ENCODE measurements at regions not wholly inside any gene's neighbourhood (a gene's known extent, or its start where the extent isn't known, plus 50 kb on each side); places are given as distances from the start of the nearest gene placed in this dataset.
A peak's percentile ranks its signal among the peaks of the same experiment; 100 is the strongest.

DNA sequence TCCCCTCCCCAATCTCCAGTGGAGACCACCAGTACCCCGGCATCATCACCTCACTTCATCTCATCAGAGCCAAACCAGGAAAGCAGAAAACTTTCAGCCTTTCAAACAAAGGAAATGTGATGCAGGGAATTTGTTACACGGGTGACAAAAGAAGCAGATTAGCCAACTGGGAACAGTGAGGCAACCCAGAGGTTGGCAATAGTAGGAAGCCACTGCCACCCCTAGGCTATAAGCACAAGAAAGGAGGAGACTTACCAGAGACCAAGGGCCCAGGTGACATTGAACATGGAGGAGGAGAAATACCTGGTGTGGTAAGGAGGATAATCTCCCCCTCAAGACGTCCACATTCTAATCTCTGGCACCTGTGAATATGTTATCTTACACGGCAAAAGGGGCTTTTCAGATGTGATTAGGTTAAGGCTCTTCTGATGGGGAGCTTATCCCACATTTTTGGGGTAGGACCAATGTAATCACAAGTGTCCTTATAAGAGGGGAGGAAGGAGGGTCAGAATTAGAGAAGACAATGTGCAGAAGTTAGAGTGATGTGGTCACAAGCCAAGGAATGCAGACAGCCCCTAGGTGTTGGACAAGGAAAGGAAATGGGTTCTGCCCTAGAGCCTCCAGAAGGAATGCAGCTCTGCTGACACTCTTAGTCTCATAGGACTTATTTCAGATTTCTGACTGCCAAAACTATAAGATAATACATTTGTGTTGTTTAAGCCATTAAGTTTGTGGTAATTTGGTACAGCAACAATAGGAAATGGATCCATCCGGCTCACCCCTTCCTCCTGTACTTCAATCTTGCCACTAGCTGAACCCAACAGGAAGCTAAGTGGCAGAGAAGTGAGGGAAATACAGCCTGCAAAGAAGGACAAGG lies 83.6 kb upstream of the VAV3 start:
- TF ChIP-seq, protein P1, sequence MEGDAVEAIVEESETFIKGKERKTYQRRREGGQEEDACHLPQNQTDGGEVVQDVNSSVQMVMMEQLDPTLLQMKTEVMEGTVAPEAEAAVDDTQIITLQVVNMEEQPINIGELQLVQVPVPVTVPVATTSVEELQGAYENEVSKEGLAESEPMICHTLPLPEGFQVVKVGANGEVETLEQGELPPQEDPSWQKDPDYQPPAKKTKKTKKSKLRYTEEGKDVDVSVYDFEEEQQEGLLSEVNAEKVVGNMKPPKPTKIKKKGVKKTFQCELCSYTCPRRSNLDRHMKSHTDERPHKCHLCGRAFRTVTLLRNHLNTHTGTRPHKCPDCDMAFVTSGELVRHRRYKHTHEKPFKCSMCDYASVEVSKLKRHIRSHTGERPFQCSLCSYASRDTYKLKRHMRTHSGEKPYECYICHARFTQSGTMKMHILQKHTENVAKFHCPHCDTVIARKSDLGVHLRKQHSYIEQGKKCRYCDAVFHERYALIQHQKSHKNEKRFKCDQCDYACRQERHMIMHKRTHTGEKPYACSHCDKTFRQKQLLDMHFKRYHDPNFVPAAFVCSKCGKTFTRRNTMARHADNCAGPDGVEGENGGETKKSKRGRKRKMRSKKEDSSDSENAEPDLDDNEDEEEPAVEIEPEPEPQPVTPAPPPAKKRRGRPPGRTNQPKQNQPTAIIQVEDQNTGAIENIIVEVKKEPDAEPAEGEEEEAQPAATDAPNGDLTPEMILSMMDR (IDR thresholded peaks at IDR 0.05; ENCODE audit: insufficient read depth in 1 of 2, low read depth in 1 of 2, low read length in 1 of 2, severe bottlenecking in 1 of 2, unreplicated experiment in 1 of 2) = no peak
- Histone ChIP-seq H3K9me3 (no peaks in the 10 kb centered on the region), H3K4me3 (ENCODE audit: low read depth, low read length) (no peak overlapping the region), H3K36me3 (ENCODE audit: control insufficient read depth, insufficient read depth, low read length) (no peaks in the 10 kb centered on the region), H3K4me1 (peaks cover 33% of the 10 kb centered on the region), H3K27me3 (replicated peaks; ENCODE audit: control insufficient read depth, insufficient read depth, low read length) (no peaks in the 10 kb centered on the region)
- ChIA-PET CTCF (no interaction called here), POLR2A (no interaction called here)
- Mint-ChIP-seq H3K27ac (ENCODE audit: unreplicated experiment) (no peak overlapping the region), H3K9me3 (ENCODE audit: unreplicated experiment) (no peaks in the 10 kb centered on the region), H3K4me3 (ENCODE audit: unreplicated experiment) (no peak overlapping the region), H3K27me3 (ENCODE audit: insufficient read depth, unreplicated experiment) (no peaks in the 10 kb centered on the region), H3K4me1 (ENCODE audit: low read depth, unreplicated experiment) (peaks cover 30% of the 10 kb centered on the region), H3K36me3 (ENCODE audit: insufficient read depth, unreplicated experiment) (no peaks in the 10 kb centered on the region)
- intact Hi-C loops (cut with micrococcal nuclease; ENCODE audit: unreplicated experiment) = no loop called here
- DNase-seq = no peak
- BruUV-seq (replicated peaks) = no TSS peak

DNA sequence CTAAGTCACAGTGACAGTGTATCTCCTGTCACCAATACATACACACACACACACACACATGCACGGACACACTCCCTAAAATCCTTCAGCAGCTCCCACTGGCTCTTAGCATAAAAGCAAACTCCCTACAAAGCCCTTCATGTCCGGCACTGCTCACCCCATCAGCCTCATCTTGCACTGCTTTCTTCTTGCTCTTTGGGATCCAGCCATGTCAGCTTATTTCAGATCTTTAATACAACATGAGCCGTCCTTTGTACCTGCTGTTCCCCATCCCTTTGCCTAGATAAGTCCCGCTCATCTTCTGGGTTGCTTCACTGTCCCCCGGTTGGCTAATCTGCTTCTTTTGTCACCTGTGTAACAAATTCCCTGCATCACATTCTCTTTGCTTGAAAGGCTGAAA lies 82.1 kb upstream of the VAV3 start:
- no peaks in the 10 kb centered on the region for H3K9me3 ChIP-seq
- Mint-ChIP-seq H3K27ac (ENCODE audit: unreplicated experiment) (peak overlapping the region; percentile 56), H3K4me1 (ENCODE audit: low read depth, unreplicated experiment) (peaks cover 30% of the 10 kb centered on the region), H3K27me3 (ENCODE audit: insufficient read depth, unreplicated experiment) (no peaks in the 10 kb centered on the region), H3K9me3 (ENCODE audit: unreplicated experiment) (no peaks in the 10 kb centered on the region), H3K4me3 (ENCODE audit: unreplicated experiment) (no peak overlapping the region), H3K36me3 (ENCODE audit: insufficient read depth, unreplicated experiment) (no peaks in the 10 kb centered on the region)
- intact Hi-C loops (cut with micrococcal nuclease; ENCODE audit: unreplicated experiment) = no loop called here
- TF ChIP-seq, protein P1 (IDR thresholded peaks at IDR 0.05; ENCODE audit: insufficient read depth in 1 of 2, low read depth in 1 of 2, low read length in 1 of 2, severe bottlenecking in 1 of 2, unreplicated experiment in 1 of 2) = no peak
- no peak overlapping the region for H3K4me3 ChIP-seq (ENCODE audit: low read depth, low read length)
- no TSS peak for BruUV-seq (replicated peaks)
- ChIA-PET CTCF (no interaction called here), POLR2A (no interaction called here)
- no peak for DNase-seq
- H3K36me3 ChIP-seq (ENCODE audit: control insufficient read depth, insufficient read depth, low read length) = no peaks in the 10 kb centered on the region
- H3K4me1 ChIP-seq = peaks cover 25% of the 10 kb centered on the region
- H3K27me3 ChIP-seq (replicated peaks; ENCODE audit: control insufficient read depth, insufficient read depth, low read length) = no peaks in the 10 kb centered on the region

DNA sequence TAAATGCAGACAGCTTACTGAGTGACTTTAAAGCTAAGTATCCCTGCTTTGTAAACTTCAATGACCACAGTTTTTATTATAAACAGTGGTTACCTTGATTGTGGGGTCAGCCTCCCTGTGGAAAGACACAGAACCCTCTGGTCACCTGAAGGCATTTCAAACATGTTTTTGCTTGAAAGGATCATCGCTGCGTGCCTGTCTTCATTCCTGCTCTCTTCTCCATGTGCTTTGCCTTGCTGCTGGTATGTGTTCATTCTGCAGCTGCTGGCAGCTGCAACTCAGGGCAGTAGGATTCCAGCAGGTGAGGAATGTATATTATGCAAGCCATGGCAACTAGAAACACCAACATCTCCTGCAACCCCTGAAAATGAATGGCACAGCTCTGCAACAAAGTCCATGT lies 81.0 kb upstream of the VAV3 start:
- Mint-ChIP-seq H3K27ac (ENCODE audit: unreplicated experiment) (peak overlapping the region; percentile 56), H3K4me1 (ENCODE audit: low read depth, unreplicated experiment) (peaks cover 30% of the 10 kb centered on the region), H3K4me3 (ENCODE audit: unreplicated experiment) (no peak overlapping the region), H3K36me3 (ENCODE audit: insufficient read depth, unreplicated experiment) (no peaks in the 10 kb centered on the region), H3K9me3 (ENCODE audit: unreplicated experiment) (no peaks in the 10 kb centered on the region), H3K27me3 (ENCODE audit: insufficient read depth, unreplicated experiment) (no peaks in the 10 kb centered on the region)
- no peaks in the 10 kb centered on the region for H3K9me3 ChIP-seq
- no peak overlapping the region for H3K4me3 ChIP-seq (ENCODE audit: low read depth, low read length)
- no peaks in the 10 kb centered on the region for H3K27me3 ChIP-seq (replicated peaks; ENCODE audit: control insufficient read depth, insufficient read depth, low read length)
- peaks cover 16% of the 10 kb centered on the region for H3K4me1 ChIP-seq
- ChIA-PET POLR2A (no interaction called here), CTCF (no interaction called here)
- no TSS peak for BruUV-seq (replicated peaks)
- no peaks in the 10 kb centered on the region for H3K36me3 ChIP-seq (ENCODE audit: control insufficient read depth, insufficient read depth, low read length)
- intact Hi-C loops (cut with micrococcal nuclease; ENCODE audit: unreplicated experiment) = loop anchor here (1.0 kb wide), 1 partner anchor 27 kb away; no protein-coding TSS in a partner anchor
- TF ChIP-seq, protein P1 (IDR thresholded peaks at IDR 0.05; ENCODE audit: insufficient read depth in 1 of 2, low read depth in 1 of 2, low read length in 1 of 2, severe bottlenecking in 1 of 2, unreplicated experiment in 1 of 2) = no peak
- DNase-seq = peak; percentile 51 to 60
